GM18520 (cell line): ENCODE measurements at regions not wholly inside any gene's neighbourhood (a gene's known extent, or its start where the extent isn't known, plus 50 kb on each side); places are given as distances from the start of the nearest gene placed in this dataset.

Experiments used
- ATAC-seq: cut with Tn5 transposase; IDR thresholded peaks from one replicate; pipeline ENCODE4 v1.9.1; 2021; ENCODE audit not compliant: unreplicated experiment

DNA sequence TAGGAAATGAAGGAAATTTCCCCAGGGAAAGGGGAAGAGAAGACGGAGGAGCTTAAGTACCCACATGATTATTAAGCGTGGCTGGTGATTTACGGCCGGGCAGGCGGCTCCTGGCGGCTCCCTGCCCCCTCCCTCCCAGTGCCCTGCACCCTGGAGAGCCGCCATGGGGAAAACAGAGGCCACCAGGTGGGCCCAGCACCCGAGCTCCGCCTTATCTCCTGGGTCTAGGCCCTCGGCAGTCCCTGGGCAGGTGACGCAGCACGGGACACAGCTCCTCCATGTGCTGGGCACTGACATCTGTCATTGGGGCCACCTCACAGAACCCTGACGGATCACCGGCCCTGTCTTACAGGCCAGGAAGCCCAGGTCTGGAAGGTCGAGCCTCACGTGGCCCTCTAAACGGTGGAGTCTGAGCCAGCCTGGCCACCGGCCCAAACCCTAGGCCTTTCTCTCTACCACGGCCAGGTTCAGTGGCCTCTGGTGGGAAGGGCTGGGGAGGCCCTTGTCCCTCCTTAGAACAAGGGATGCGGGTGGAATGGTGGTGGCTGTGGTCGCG, 60.2 kb upstream of the PPARA start:
- no peak for ATAC-seq

DNA sequence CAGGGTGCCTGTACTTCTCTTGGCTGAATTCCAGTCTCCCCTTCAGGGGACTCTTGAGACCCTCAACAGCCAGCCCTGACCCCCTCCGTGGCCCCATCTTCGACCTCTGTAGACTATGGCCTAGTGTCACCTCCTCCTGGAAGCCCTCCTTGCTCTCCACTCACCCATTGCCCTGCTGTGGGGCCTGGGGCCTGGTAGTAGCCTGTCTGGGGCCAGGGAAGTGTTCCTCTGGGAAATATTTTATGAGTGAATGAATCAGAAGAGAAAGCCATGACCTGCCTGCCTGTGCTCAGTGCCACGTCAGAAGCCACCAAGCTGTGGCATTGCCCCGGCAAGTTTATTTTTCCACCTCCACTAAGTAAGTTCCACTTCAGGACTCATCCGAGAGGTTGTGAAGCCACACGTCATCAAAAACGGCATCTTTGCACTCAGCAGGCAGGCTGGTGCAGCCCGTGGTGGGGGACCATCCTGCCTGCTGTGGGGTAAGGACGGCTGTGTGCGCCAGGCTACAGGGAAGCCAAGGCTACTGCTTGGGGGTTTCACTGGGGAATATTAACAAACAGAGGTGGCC, 59.6 kb upstream of the PPARA start:
- ATAC-seq: no peak

DNA sequence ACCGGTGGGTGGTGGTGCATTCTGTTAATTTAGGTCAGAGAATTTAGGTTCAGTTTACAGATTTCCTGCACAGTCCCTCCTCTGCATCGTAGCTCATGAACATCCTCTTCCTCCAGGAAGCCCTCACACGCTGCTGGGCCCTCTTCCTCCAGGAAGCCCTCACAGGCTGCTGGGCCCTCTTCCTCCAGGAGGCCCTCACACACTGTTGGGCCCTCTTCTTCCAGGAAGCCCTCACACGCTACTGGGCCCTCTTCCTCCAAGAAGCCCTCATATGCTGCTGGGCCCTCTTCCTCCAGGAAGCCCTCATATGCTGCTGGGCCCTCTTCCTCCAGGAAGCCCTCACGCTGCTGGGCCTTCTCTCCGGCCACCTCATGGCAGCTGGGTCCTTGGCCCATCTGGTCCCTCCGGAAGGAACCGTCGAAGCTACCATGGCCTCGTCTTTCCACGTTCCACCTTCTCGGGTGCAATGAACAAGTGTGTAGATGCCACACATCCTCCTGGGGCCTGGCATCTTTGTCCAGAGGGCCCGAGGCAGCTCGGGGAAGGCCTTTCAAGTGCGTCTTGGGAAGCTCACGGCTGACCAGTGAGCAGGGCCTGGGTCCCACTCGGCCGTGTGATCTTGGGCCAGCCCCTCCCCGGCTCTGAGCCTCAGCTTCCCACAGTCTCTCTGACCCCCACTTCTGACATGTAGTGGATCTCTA, 58.9 kb upstream of the PPARA start:
- no peak for ATAC-seq

DNA sequence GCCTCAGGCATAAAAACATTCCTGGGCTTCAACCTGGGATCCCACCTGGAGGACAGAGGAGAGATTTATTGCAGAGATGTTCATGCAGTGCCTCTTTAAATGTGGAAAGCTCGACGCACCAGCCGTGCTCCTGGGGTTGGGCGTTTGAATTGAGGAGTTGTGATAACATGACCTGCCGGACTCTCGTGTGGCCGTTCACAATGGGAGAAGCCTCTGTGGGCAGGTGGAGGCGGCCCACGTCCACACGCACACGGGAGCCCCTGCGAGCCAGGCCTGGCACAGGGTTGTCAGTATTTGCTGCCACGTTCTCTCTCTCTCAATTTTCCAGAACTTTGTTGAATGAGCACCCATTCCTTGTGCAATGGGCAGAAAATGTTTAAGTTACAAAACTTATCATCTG, 58.3 kb upstream of the PPARA start:
- no peak for ATAC-seq

DNA sequence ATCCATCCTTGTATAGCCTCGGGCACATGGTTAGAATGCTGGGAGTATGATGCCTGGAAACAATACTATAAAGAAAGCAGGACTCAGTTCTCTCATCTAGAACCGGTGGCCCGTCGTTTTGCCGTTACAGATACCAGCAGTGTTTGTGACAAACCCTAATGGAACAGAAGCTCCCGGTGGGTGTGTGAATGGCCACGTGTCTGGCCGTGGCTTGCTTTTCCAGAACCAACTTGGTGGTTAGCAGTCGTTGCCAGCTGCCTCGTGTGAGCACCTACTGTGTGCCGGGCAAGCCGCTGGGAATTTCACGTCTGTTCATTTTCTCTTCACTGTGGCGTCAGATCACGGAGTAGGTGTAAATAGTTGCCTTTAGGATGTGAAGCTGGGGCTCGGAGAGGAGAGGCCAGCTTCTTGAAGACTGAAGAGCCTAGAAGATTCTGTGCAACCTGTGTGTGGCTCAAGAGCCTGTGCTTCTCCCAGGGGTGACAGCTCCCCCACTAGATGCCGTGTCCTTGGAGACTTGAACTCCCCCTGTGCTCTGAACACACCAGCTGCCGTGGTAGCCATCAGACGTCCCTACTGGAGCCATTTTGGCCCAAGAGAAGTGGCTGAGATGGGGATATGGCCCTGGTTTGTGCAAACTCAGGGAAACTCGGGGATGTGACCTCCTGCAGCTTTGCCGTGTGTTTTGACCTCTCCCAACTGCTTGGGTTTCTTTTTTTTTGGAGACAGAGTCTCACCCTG, 57.5 kb upstream of the PPARA start:
- no peak for ATAC-seq

DNA sequence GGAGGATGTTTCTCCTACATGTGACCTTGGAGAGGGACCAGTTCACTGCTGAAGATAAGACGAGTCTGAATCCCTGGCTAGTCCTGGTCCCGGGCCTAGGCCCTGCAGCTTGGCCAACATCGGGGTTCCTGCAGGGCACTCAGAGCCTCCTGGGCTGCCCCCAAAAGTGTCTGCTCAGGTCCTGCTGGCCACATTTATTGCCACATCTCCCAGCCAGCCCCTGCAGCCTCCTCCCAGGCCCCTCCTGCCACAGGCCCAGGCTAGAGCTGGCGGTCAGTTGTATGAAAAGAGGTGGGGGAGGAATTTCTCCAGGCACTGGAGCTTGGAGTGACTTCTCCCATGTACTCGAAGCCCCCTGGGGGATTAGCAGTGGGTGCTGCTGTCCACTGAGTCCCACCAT, 56.5 kb upstream of the PPARA start:
- ATAC-seq: no peak

DNA sequence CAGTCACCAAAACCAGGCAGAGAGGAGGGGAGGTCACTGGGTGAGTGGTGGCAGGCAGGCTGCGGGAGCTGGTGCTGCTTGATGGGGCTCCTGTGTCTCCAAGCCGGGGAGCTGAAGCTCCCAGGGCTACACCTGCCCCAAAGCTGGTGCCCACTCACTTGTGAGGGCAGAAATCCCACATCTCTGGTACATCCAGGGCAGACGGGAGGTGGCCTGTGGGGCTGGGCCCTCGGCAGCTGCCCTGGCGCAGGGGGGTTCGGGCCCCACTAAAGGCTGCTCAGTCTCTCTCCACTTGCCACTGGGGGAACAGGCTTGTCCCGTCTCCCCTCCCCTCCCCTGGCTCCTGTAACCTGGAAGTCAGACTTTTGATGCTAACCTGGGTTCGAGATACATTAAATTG, 55.6 kb upstream of the PPARA start:
- no peak for ATAC-seq

DNA sequence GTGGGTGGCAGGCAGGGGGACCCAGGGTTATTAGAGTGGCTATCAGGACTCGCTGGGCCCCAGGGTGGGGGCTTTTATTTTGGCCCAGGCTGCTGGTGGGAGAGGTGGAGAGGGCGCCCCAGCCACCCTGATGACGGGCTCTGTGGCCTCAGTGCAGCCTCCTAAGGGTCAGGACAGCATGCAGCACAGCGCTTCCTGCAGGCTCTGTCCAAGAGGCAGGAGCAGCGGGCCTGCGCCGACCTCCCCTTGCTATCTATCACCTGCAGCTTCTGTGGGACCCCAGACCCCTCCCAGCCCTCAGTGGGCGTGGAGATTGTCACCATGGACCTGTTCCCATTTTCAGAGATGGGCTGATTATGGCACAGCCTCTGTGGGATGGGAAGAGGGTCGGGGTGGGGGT, 54.3 kb upstream of the PPARA start:
- ATAC-seq: no peak

DNA sequence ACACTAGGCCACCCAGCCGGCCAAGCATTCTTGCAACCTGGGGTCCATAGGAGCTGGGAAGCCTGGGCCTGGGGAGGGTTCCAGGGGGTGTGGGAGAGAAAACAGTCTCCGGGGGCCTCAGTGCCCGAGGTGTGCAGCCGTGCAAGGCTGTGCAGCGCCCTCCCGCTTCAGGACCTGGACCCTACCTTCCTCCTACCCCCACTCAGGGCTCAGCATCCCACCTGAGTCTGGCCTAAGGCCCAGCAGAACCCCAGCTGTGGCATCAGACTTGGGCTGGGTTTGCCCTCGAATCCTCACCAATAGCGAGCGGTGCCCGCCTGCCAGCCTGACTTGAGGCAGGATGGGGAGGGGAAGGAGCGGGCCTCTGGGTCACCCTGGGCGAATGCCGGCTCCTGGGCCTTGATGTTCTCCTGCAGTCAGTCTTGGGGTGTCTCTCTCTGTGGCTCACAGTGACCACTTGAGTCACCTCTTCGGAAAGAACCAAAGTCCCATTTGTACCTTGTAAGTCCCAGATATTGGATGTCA, 53.6 kb upstream of the PPARA start:
- no peak for ATAC-seq

DNA sequence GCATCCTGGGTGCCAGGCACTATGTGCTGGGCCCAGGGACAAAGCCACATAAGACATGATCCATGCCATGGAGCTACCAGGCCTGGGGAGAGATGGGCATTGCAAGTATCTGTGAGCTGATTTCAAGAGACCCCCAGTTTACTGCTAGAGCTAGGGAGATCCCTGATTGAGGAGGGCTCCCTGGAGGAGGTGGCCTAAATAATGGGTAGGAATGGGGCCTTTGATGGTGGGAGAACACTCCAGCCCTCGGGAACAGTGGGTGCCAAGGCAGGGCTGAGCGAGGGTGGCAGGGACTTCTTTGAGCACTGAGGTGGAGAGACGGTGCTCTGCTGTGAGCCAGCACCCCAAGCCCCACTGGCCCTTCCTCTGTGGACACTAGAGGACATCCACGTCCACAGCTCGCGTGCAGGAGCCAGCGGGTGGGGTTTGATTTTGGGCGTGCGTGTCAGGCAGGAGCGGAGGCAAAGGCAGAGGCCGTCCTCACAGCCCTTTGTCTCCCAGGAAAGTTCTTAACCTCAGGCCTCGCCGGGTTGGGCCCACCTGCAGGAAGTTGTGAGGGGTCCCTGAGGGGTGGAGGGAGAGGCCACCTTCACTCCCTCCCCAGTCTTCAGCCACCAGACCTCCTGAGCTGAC, 52.9 kb upstream of the PPARA start:
- no peak for ATAC-seq

DNA sequence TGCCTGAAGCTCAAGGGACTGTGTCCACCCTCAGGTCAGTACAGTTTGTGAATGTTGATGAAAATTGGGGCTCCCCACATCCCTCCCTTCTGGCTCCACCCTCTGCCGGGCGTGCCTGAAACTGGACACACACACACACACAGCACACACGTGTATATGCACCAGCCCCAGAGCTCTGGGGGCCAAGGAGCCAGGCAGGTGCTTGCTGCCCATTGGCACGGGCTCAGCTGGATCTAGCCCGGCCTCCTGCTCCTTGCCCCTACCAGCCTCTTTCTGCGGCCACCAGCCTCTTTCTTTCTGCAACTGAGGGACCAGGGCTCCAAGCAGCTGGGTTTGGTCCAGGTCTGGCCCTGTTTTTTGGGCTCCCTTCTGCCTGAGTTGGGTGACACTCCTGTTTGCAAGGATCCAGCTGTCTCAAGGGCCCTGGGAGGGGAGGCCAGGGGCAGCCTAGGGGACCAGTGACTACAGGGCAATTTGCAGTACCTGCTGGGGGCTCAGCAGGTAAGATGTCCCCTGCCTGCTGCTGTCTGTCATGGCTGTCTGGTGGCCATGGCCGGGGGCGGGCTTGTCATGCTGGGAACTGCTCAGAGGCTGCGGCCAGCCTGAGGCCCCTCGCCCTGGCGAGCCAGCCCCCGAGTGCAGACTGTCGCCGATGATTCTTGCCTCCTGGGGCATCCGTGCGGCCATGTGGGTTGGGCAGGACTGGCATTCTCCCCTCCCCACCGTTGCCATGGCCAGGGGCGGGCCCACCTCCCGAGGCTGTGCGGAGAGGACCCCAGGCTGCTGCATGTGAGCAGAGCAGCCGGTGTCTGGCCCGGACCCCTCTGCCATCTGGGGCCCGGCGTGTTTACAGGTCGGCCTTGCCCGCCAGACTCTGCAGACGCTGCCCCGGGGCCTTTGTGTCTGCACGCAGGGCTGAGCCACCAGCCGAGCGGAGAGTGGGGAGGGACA, 51.5 kb upstream of the PPARA start:
- no peak for ATAC-seq

DNA sequence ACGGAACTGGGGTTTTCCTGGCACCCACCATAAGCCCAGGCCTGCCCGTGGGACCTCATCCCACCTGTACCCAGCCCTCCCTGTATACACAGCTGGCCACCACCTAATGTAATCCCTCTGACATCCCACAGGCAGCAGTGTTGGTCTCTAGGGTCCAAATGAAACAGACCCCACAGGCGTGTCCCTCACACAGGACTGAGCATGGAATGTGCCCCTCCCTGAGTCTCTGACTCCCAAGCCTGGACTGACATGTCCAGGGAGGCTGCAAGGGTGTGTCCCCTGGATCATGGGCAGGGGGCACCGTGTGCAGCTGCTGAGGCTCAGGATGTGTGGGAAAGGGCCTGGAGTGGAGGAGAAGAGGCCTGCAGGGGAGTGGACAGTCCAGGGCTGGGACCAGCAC, 50.6 kb upstream of the PPARA start:
- ATAC-seq: no peak

DNA sequence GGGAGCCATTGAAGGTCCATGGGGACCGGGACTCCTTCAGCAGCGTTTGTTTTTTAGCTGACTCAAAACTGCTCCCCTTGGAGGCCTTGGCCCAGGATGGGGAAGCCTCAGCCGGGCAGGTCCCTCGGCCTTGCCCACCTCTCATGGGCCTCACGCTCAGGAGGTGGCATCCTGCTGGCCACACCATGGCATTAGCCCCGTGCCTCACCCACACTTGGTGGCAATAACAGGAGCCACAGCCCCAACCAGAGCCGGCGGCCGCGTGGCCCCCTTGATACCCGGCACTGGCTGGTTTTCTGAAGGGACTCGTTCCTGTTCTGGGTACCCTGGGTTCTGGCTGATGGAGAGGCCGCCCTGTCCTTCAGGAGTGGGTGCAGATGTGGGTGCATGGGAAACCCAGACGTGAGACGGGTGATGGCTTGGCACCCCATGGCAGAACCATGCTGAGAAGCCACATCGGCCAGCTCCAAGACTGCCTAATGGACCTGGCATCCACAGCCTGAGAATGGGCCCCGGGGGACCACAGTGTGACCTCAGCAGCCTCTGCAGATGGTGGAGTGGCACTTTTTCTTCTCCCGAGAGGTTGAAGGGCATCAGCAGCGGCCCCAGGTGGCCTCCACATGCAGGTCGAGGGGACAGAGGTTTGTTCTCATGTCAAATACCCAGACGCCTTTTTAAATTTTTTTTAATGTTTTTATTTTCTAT, 49.8 kb upstream of the PPARA start:
- no peak for ATAC-seq
